ENCODE measurements at regions not wholly inside any gene's neighbourhood (a gene's known extent, or its start where the extent isn't known, plus 50 kb on each side); places are given as distances from the start of the nearest gene placed in this dataset.

GRCh38 chr1:47593598-47594285 is 155.9 kb downstream of the FOXD2 start:
- no peak for TF ChIP-seq TAF1 (IDR thresholded peaks at IDR 0.05; ENCODE audit: borderline replicate concordance, insufficient read depth, low read length)
- no peak for TF ChIP-seq SIN3A (IDR thresholded peaks at IDR 0.05; ENCODE audit: borderline replicate concordance, insufficient read depth, low read length)
- TF ChIP-seq POLR2AphosphoS5 (IDR thresholded peaks at IDR 0.05; ENCODE audit: low read depth, low read length) = no peak
- TF ChIP-seq, protein P1, sequence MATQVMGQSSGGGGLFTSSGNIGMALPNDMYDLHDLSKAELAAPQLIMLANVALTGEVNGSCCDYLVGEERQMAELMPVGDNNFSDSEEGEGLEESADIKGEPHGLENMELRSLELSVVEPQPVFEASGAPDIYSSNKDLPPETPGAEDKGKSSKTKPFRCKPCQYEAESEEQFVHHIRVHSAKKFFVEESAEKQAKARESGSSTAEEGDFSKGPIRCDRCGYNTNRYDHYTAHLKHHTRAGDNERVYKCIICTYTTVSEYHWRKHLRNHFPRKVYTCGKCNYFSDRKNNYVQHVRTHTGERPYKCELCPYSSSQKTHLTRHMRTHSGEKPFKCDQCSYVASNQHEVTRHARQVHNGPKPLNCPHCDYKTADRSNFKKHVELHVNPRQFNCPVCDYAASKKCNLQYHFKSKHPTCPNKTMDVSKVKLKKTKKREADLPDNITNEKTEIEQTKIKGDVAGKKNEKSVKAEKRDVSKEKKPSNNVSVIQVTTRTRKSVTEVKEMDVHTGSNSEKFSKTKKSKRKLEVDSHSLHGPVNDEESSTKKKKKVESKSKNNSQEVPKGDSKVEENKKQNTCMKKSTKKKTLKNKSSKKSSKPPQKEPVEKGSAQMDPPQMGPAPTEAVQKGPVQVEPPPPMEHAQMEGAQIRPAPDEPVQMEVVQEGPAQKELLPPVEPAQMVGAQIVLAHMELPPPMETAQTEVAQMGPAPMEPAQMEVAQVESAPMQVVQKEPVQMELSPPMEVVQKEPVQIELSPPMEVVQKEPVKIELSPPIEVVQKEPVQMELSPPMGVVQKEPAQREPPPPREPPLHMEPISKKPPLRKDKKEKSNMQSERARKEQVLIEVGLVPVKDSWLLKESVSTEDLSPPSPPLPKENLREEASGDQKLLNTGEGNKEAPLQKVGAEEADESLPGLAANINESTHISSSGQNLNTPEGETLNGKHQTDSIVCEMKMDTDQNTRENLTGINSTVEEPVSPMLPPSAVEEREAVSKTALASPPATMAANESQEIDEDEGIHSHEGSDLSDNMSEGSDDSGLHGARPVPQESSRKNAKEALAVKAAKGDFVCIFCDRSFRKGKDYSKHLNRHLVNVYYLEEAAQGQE (IDR thresholded peaks at IDR 0.05; ENCODE audit: insufficient read depth in 1 of 2, low read depth in 2 of 2, low read length in 2 of 2) = no peak
- no peak for TF ChIP-seq FOXP2 (optimal IDR thresholded peaks at IDR 0.05; ENCODE audit: borderline replicate concordance, extremely low read depth, extremely low read length, insufficient read depth)

- TF ChIP-seq, protein P1 (IDR thresholded peaks at IDR 0.05; ENCODE audit: insufficient read depth in 1 of 2, low read depth in 2 of 2, low read length in 2 of 2) = no peak
- no peak for TF ChIP-seq POLR2AphosphoS5 (IDR thresholded peaks at IDR 0.05; ENCODE audit: low read depth, low read length)
- TF ChIP-seq SIN3A (IDR thresholded peaks at IDR 0.05; ENCODE audit: borderline replicate concordance, insufficient read depth, low read length) = no peak
- TF ChIP-seq FOXP2 (optimal IDR thresholded peaks at IDR 0.05; ENCODE audit: borderline replicate concordance, extremely low read depth, extremely low read length, insufficient read depth) = no peak
These were observed 156.8 kb downstream of the FOXD2 start for GRCh38 chr1:47594627-47595026.

DNA sequence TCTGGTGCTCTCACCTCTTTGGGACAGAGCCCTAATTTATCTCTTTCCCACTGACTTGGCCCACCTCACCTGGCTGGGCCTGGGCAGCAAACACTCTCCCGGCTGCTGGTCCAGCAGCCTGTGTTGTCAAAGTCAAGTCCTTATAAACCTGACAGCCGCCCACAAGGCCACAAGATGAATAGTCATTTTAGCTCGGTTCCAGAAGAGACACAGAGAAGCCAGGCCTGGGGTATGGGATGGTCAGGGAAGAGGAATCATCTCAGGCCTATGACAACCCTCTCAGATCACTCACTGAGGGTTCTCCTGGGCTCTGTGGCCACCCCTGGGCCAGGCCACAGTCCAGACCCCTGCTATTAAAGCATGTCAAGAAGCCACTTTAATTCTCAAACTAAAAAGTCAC is 158.5 kb downstream of the FOXD2 start:
- TF ChIP-seq POLR2AphosphoS5 (IDR thresholded peaks at IDR 0.05; ENCODE audit: low read depth, low read length) (no peak), SIN3A (IDR thresholded peaks at IDR 0.05; ENCODE audit: borderline replicate concordance, insufficient read depth, low read length) (no peak), TAF1 (IDR thresholded peaks at IDR 0.05; ENCODE audit: borderline replicate concordance, insufficient read depth, low read length) (no peak), FOXP2 (optimal IDR thresholded peaks at IDR 0.05; ENCODE audit: borderline replicate concordance, extremely low read depth, extremely low read length, insufficient read depth) (no peak)
- TF ChIP-seq, protein P1 (IDR thresholded peaks at IDR 0.05; ENCODE audit: insufficient read depth in 1 of 2, low read depth in 2 of 2, low read length in 2 of 2) = no peak

- TF ChIP-seq, protein P1 (IDR thresholded peaks at IDR 0.05; ENCODE audit: insufficient read depth in 1 of 2, low read depth in 2 of 2, low read length in 2 of 2) = no peak
- TF ChIP-seq SIN3A (IDR thresholded peaks at IDR 0.05; ENCODE audit: borderline replicate concordance, insufficient read depth, low read length) (no peak), POLR2AphosphoS5 (IDR thresholded peaks at IDR 0.05; ENCODE audit: low read depth, low read length) (no peak), TAF1 (IDR thresholded peaks at IDR 0.05; ENCODE audit: borderline replicate concordance, insufficient read depth, low read length) (no peak), FOXP2 (optimal IDR thresholded peaks at IDR 0.05; ENCODE audit: borderline replicate concordance, extremely low read depth, extremely low read length, insufficient read depth) (no peak)
These were observed 160.5 kb downstream of the FOXD2 start for GRCh38 chr1:47598357-47598756.
